ENCODE measurements at regions not wholly inside any gene's neighbourhood (a gene's known extent, or its start where the extent isn't known, plus 50 kb on each side); places are given as distances from the start of the nearest gene placed in this dataset.

DNA sequence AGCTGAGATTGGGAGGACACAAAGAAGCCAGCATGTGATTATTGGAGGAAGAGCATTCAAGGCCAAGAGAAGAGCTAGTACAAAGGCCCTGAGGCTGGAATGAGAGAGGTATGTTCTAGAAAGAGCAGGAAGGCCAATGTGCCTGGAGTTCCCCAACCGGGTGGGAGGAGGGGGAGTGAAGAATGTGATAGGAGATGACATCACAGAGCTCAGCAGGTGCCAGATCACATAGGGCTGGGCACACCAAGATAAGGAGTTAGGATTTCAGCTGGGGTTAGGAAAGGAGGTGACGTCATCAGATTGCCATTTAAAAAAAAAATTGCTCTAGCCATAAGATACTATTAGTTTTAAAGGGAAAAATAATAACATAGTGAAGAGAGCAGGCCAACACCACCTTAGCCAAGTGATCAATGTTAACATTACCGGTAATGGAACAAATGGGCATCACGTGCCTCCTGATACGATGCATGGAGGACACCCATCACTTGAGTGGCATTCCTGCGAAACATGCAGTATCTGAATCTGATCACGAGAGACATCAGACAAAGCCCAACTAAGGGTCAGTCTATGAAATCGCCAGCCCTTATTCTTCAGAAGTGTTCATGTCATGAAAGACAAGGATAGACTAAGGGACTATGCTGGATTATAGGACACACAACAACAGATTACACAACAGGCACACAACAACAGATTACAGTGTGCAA is 344.3 kb downstream of the BCOR start:
- H3K4me3 ChIP-seq (ENCODE audit: insufficient read depth, low read depth, low read length), result no peak overlapping the region
- DNase-seq, result no peak

DNA sequence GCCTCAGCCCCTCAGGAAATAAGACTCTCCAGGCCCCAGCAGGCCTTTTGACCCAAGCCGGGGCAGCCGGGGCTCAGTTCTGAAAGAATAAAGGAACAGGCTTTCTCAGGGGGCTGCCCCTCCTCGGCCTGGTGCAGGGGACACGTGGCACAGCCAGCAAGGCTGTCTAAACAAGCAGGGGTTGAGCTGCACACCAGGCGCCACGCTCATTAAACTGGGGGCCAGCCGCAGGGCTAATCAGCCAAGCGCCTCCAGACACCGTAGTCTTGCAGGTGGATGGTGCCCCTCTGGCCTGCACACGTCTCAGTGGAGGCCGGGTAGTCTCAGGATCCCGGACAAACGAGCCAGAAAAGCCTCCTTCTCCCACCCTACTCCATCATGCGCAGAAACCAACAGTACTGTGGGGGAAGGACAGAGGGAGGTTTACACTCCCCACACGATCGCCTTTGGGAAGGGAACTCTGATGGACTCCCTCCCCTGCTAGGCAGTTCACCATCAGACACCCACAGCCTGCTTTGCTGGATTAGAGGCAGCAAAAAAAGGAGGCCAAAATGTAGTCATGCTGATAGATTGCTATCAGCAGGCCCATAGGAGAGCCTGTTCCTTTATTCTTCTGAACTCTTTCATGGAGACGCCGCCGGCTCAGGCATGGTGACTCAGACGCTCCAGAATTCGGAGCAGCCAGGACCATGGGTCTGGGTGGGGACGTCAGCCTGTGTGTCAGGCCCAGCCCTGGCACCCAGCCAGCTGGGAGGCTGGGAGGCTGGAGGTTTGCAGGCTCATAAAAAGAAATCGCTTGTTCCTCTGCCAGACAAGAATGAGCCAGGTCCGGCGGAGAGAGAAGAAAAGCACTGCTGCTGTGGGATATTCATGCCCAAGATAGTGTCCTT is 342.4 kb downstream of the BCOR start:
- Histone ChIP-seq H3K27me3 (ENCODE audit: control insufficient read depth, insufficient read depth, low read length) (no peaks in the 10 kb centered on the region), H3K36me3 (replicated peaks; ENCODE audit: control insufficient read depth, insufficient read depth, low read length) (no peaks in the 10 kb centered on the region), H3K4me3 (ENCODE audit: insufficient read depth, low read depth, low read length) (no peak overlapping the region)
- no peak for DNase-seq

More for the DNA sequence above, 344.3 kb downstream of the BCOR start:
- no peaks in the 10 kb centered on the region for H3K27me3 ChIP-seq (ENCODE audit: control insufficient read depth, insufficient read depth, low read length)
- no peaks in the 10 kb centered on the region for H3K36me3 ChIP-seq (replicated peaks; ENCODE audit: control insufficient read depth, insufficient read depth, low read length)

DNA sequence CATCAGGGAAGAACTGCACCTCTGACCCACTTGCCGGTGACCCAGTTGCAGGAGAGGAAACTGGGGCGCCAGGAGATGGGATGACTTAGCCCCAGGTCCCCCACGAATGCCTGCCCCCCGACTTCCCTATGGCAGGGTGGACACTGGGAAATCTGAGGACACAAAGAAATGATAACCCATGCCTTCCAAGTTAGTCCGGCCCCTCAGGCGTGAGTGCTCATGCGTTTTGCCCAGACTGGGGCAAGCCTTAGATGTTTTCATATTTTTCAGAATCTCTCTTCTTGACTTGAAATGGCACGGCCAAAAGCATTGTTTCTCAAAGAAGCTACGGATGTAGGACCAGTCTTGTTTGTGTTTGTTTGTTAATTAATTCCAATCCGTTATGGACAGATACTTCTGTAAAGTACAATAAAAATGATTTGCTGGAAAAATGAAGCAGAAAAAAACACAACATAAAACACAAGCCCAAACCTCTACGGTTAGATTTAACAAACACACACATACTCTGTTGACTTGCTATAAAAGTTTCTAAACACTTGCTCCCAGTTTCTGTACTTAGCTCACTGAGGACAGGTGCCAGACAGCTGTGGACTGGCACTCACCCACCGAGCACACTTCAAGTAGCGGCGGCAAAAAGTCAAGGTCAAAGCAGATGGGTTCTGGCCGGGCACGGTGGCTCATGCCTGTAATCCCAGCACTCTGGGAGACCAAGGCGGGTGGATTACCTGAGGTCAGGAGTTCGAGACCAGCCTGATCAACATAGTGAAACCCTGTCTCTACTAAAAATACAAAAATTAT is 341.5 kb downstream of the BCOR start:
- DNase-seq, result no peak
- H3K36me3 ChIP-seq (replicated peaks; ENCODE audit: control insufficient read depth, insufficient read depth, low read length), result no peaks in the 10 kb centered on the region

DNA sequence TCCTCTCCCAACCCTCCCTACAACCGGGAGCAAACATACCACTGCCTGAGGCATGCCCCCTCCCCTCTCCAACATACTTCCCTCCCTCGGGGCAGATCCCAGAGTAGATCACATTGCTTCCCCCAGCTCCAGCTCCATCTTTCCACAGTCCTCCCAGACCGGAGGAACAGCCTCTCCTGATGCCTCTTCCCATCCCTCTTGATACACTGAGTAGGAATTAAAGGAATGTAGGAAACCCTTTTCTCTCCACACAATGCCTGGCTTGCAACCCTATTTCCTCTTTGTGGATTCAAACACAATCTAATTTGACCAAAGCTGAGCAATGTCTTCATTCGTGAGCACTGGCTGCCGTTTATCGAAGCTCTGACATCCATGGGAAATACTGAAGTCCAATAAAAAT is 339.8 kb downstream of the BCOR start:
- Histone ChIP-seq H3K36me3 (replicated peaks; ENCODE audit: control insufficient read depth, insufficient read depth, low read length) (no peaks in the 10 kb centered on the region), H3K27me3 (ENCODE audit: control insufficient read depth, insufficient read depth, low read length) (no peaks in the 10 kb centered on the region), H3K4me3 (ENCODE audit: insufficient read depth, low read depth, low read length) (no peak overlapping the region)
- no peak for DNase-seq

More for the DNA sequence above, 341.5 kb downstream of the BCOR start:
- Histone ChIP-seq H3K4me3 (ENCODE audit: insufficient read depth, low read depth, low read length) (no peak overlapping the region), H3K27me3 (ENCODE audit: control insufficient read depth, insufficient read depth, low read length) (no peaks in the 10 kb centered on the region)

DNA sequence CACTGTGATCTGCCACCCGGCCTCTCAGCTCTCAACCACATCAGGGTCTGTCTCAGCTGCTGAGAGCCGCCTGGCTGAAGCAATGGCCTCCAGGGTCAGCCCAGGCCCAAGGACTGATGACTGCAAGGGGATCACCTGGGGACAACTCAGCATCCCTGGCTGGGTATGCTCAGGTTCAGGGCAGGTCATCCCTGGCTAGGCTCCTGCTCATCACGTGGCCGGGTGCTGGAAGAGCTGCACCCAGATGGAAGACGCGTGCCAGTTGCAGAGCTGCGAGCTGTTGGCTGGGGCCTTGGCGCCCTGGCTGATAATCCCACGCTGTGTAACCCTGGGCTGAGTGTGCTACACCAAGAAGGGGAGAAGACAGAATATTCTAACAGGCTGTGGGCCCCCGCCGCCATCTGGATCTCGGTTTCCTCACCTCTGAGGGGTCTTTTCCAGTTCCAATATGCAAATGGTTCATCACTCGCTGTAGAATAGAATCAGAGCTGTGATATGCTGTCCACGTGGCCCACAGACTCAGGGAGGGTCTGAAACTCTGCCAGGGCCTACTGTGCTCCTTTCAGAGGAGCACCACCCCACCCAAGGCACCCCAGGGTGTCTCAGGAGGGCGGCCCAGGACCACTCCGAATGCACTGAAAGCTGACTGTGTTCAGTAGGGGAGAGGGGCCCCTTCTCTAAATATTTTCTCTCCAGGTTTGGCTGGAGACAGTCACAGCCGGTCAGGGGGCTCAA is 338.8 kb downstream of the BCOR start:
- DNase-seq, result no peak
- H3K4me3 ChIP-seq (ENCODE audit: insufficient read depth, low read depth, low read length), result no peak overlapping the region
- H3K27me3 ChIP-seq (ENCODE audit: control insufficient read depth, insufficient read depth, low read length), result no peaks in the 10 kb centered on the region
- no peaks in the 10 kb centered on the region for H3K36me3 ChIP-seq (replicated peaks; ENCODE audit: control insufficient read depth, insufficient read depth, low read length)

DNA sequence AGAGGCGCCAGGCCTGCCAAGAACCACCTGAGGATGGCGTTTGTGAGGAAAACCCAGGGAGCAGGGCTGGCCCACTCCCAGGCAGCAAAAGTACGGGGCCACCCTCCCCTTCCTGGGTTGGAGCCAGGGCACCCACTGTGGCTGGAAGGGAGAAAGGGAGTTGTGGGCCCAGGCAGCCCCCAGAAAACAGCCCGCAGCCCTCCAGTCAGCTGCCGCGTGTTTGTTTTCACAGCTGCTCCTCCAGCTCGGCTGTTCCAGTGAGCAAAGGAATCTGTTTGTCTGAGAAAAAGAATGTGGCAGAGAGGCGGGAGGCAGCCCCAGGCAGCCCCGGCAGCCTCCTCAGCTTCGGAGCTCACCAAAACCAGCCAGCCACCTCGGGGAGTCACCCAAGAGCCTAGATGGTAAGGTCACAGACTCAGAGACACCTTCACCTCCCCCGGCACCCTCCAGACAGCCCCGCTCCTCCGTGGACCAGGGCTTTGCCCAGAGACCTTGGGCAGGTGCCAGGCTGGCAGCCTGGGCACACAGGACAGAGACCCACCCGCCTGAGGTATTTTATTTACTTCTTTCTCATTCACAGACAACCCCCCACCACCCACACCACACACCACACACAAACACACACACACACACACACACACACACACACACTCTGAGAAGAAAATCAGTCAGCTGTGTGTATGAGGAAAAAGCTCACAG is 338.1 kb downstream of the BCOR start:
- no peaks in the 10 kb centered on the region for H3K27me3 ChIP-seq (ENCODE audit: control insufficient read depth, insufficient read depth, low read length)
- peak; percentile 72 for DNase-seq
- H3K4me3 ChIP-seq (ENCODE audit: insufficient read depth, low read depth, low read length), result no peak overlapping the region
- H3K36me3 ChIP-seq (replicated peaks; ENCODE audit: control insufficient read depth, insufficient read depth, low read length), result no peaks in the 10 kb centered on the region

DNA sequence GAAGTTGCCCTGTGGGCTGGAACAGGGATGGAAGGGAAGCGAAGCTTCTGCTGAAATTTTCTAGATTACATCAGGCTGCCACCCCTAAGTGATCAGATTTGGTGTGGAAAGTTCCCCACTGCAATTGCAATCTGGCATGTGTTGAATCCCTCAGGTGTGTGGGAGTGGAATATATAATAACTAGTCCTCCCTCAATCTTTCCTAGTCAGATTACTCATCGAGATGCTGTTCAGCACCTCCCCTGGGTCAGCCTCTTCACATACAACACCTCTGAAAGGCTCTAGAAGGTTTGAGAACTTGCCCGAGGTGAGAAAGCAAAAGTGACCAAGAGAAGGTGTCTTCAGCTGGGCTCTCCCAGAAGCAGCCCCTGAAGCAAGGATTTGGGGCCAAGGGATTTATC is 336.8 kb downstream of the BCOR start:
- Histone ChIP-seq H3K36me3 (replicated peaks; ENCODE audit: control insufficient read depth, insufficient read depth, low read length) (no peaks in the 10 kb centered on the region), H3K27me3 (ENCODE audit: control insufficient read depth, insufficient read depth, low read length) (no peaks in the 10 kb centered on the region), H3K4me3 (ENCODE audit: insufficient read depth, low read depth, low read length) (no peak overlapping the region)
- DNase-seq, result no peak

DNA sequence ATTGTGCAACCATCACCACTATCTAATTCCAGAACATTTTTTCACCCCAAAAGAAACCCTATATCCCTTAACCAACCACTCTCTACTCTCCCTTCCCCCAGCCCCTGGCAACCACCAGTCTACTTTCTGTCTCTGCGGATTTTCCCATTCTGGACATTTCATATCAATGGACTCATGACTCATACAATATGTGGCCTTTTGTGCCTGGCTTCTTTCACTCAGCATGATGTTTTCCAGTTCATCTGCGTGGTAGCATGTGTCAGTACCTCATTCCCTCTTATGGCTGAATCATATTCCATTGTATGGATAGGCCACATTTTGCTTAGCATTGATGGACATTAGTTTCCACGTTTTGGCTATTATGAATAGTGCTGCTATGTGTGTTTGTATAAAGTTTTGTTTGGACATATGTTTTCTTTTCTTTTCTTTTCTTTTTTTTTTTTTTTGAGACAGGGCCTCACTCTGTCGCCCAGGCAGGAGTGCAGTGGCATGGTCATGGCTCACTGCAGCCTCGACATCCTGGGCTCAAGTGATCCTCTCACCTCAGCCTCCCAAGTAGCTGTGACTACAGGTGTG is 335.4 kb downstream of the BCOR start:
- Histone ChIP-seq H3K4me3 (ENCODE audit: insufficient read depth, low read depth, low read length) (no peak overlapping the region), H3K27me3 (ENCODE audit: control insufficient read depth, insufficient read depth, low read length) (no peaks in the 10 kb centered on the region), H3K36me3 (replicated peaks; ENCODE audit: control insufficient read depth, insufficient read depth, low read length) (no peaks in the 10 kb centered on the region)
- DNase-seq, result no peak

DNA sequence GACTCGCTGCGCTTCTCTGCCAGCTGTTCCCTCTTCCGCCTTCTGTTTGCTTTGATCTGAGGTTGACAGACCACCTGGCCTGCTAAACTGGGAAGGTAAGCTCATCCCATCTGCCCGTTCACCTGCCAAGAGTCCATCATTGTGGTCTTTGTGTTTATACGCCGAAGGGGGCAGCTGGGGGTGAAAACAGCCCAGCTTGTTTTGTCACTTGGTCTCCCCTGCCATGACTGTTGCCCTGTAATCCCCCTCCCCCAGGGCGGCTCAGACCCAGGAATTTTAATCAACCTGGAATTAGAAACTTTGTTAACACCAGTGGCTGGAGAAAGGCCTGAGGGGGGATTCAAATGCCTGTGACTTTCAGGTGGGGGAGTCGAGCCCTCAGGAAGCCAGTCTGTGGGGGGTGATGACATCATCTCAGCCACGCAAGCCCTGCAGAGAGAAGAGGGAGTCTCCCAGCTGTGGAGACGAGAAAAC is 333.3 kb downstream of the BCOR start:
- no peaks in the 10 kb centered on the region for H3K27me3 ChIP-seq (ENCODE audit: control insufficient read depth, insufficient read depth, low read length)
- no peak for DNase-seq
- H3K4me3 ChIP-seq (ENCODE audit: insufficient read depth, low read depth, low read length), result no peak overlapping the region
- no peaks in the 10 kb centered on the region for H3K36me3 ChIP-seq (replicated peaks; ENCODE audit: control insufficient read depth, insufficient read depth, low read length)

DNA sequence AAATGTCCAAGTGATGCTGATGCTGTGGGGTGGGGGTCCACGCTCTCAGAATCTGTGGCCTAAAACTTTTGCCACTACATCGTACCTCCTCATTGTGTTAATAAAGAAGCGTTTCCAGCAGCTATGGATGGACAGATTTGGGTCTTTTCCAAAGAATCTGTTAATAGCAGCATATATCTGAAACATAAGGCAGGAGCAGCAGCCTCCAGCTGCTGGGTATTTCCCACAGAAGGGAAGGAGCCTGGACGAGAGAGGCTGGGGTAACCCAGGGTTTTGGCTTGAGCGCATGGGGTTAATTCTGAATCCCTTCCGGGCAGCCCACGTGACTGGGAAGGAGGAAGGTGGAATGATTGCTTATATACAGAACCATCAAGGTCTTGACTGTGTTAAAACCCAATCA is 332.4 kb downstream of the BCOR start:
- Histone ChIP-seq H3K36me3 (replicated peaks; ENCODE audit: control insufficient read depth, insufficient read depth, low read length) (no peaks in the 10 kb centered on the region), H3K27me3 (ENCODE audit: control insufficient read depth, insufficient read depth, low read length) (no peaks in the 10 kb centered on the region), H3K4me3 (ENCODE audit: insufficient read depth, low read depth, low read length) (no peak overlapping the region)
- no peak for DNase-seq

DNA sequence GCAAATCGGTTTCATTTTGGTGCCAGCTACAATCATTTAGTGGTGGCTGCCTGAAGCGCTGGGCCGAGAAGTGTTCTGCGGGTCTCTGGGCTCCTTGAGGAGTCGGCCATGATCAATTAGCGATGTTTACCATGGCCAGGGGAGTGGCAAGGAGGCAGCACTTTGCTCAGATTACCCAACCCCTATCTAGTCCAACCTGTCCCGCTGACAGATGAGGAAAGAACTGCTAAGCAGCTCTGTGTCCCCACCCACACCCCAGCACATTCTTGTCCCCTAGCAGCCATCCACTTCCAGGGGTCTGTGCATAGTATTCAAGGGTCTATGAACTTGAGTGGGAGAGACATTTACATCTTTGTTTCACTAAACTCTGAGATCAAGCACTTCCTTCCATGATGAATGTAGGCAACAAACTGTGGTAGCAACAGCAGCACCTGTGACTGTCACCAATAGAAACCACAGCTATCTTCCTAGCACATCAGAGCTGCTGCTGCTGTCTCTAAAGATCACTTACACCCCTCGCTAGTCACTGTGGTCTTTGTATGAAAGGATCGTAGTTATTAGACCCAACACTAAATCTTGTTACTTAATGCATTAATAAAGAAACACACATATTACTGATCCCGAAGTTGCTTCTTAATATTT is 331.6 kb downstream of the BCOR start:
- no peak for DNase-seq
- Histone ChIP-seq H3K36me3 (replicated peaks; ENCODE audit: control insufficient read depth, insufficient read depth, low read length) (no peaks in the 10 kb centered on the region), H3K27me3 (ENCODE audit: control insufficient read depth, insufficient read depth, low read length) (no peaks in the 10 kb centered on the region), H3K4me3 (ENCODE audit: insufficient read depth, low read depth, low read length) (no peak overlapping the region)

DNA sequence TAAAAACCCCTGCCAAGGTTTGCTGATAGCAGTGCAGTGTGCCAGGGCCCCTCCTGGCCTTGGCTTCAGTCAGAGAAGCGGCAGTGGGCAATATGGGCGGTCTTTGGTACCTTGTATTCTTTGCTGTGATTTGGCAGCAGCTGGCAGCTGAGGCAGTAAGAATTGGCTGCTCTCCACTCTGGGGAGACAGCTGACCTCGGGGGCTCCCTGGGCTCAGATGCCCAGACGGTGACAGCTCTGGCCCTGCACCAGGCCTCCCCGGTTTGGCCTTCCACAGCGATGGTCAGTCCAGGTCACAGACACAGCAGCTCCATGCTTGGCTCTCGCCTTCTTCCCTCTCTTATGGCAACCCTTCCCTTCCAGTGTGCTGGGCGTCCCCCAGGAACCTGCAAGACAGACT is 330.9 kb downstream of the BCOR start:
- no peak overlapping the region for H3K4me3 ChIP-seq (ENCODE audit: insufficient read depth, low read depth, low read length)
- H3K36me3 ChIP-seq (replicated peaks; ENCODE audit: control insufficient read depth, insufficient read depth, low read length), result no peaks in the 10 kb centered on the region
- H3K27me3 ChIP-seq (ENCODE audit: control insufficient read depth, insufficient read depth, low read length), result no peaks in the 10 kb centered on the region
- DNase-seq, result no peak

DNA sequence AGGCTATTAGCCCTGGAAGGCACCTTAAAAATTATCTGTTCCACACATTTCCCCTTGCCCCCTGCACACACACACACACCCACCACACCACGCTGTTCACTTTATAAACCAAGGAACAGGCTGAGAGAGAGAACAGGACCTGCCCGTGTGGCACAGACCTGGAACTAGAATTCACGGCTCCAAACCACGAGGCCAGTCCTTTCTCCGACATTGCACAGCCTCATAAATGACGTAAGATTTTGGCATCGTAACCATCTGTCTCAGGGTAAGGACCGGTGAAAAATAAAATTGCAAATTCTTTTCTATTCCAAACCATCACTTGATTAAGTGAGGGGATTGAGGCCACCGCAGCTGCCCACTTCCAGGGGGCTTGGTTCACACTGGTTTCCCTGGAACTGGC is 330.3 kb downstream of the BCOR start:
- H3K4me3 ChIP-seq (ENCODE audit: insufficient read depth, low read depth, low read length), result no peak overlapping the region
- no peak for DNase-seq
- no peaks in the 10 kb centered on the region for H3K36me3 ChIP-seq (replicated peaks; ENCODE audit: control insufficient read depth, insufficient read depth, low read length)
- H3K27me3 ChIP-seq (ENCODE audit: control insufficient read depth, insufficient read depth, low read length), result no peaks in the 10 kb centered on the region

Measured in H7 (cell line).